Hematopoietic multipotent progenitor cell treated with erythropoietin and hydrocortisone succinate and interleukin-3 and kit ligand, for 17 days (in vitro differentiated cells): ENCODE measurements at regions not wholly inside any gene's neighbourhood (a gene's known extent, or its start where the extent isn't known, plus 50 kb on each side); places are given as distances from the start of the nearest gene placed in this dataset.
"Not testable (repeated sequence)": the region's sequence is repeated elsewhere in the genome, so short reads cannot be mapped to it uniquely, and the experiment has no call there.

Experiments
- DNase-seq: peaks from one replicate; pipeline ENCODE4 v3.0.0-alpha.2; 2015; ENCODE audit warnings: low spot score

DNA sequence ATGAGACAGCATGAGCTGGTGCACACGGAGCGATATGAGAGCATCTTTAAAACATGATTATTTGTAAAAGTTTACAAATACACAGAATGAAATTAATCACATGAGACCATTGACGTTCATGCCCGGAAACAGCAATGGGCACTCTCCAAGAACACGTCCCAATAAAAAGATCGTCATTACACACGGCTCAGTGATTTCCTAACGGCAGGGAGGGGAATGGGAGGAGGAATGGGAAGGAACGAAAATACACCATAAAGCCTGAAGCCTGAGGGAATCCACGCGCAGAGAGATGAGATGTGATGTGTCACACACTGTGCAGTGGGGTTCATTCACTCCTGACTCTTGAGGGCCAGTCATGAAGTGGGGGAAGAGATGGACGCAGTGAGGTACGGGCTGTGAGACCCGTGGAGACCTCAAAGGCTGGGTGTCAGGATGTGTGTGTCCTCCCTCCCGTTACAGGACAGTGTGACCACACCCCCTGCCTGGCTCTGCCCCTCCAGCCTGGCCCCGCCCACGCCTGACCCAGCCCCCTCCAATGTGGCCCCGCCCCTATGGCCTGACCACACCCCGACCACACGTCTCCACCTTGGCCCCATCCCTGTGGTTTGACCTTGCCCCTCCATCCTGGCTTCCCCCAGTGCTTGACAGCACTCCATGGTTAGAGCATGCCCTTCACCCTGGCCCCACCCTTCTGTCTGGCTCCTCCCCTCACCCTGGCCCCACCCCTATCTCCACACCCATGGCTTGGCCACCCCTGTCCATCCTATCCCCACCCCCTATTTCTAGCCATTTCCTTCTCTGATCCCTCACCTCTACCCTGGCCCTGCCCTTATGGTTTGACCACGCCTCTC is 270.5 kb upstream of the SFSWAP start:
- DNase-seq, result not testable (repeated sequence)

DNA sequence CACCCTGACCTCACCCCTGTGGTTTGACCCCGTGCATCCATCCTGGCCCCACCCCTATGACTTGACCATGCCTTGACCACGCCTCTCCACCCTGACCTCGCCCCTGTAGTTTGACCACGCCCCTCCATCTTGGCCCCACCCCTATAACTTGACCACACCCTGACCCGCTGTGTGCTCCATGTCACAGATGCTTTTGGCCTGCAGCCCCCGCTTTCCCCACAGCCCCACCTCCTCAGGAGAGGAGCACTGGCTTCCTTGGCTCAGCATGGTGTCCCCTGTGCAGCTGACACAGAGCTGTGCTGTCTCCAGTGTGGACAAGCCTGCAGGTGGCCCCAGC is 269.9 kb upstream of the SFSWAP start:
- DNase-seq, result peak; percentile 17

DNA sequence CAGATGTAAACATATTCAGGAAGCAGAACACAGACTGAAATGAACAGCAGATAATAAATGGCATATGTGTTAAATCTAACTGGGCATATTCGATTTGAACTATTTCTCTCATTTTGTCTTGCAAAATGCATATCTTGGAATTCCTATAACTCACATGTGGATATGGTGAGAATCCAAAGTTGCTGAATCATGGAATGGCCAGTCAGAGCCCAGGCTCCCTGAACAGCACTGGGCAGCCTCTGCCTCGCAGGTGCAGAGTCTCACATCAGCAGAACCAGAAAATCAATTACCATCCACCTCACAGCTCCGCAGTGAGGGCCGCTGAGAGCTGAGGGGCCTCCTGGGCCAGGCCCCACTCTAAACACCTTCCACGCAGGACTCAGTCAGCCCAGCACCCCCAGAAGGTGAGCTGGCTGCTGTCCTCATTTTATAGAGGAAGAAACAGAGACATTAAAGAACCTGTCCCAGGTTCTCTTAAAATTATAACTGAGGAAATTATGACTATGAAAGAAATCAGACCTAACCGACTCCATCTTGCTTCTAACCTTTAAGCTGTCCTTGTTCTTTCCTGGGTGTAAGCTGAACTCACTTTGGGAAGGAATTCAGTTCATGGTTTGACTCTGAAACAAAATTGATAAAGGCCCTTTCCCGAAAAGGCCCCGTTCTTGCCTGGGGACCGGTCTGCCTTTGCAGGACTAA is 269.1 kb upstream of the SFSWAP start:
- DNase-seq, result no peak

DNA sequence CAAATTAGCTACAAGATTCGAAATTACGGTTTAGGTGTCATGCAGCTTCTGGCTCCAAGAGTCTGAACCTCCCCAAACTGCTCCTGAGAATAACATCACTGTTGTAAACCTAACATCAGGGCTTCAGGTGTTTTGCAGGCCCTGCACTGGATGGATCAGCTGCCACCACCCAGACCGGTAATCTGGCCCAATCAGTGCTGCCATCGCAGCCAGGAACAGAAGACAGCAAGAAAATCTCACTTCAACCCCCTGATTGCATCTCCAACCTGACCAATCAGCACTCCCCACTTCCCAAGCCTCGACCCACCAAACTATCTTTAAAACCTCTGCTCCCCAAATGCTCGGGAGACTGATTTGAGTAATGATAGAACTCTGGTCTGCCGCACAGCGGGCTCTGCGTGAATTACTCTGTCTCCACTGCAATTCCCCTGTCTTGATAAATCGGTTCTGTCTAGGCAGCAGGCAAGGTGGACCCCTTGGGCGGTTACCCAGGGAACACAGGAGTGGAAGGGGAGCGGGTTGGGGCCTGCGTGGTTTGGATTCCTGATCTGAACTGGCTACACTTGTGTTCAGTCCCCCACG is 268.5 kb upstream of the SFSWAP start:
- DNase-seq, result no peak

DNA sequence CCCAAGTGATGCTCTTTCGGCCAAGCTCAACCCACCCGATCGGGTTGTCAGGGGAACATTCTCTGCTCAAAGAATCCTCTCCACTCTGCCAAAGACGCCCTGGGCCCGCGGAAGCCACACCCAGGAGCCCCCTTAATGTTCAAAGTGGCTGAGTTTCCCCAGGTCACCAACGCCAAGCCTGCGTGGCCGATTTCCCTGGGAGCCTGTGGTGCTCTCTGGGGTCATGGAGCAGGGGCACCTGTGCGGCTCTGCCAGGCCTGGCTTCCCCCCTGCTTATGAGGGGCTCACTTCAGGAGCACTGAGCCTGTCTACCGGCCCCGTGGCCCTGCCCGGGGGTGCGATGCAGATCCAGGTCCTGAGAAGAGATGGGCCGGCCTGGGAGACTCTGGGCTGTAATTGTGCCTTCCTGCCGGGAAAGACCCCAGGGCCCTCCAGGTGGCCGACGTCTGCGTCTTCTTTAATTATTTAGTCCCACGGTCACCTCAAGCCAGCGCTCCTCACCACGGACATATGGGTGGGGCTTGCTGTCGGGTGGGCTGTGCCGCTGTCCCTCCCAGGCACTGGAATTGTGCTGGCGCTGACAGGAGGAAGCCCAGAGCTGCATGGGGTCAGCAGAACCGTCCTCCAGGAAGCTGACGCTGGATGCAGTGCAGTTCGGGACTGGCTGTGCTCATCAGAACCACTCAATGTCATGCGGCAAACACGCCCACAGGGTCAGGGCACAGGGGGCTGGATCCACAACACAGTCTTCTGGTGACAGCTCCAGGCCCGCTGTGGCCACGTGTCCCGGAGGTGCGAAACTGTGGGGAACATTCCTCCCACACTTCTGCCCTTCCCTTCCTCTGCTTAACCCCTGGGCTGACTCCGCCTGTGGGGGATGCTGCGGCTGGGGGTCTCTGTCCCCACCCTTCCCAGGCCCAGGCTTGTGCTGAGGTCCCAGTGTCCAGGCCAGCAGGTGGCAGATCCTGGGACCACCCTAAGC is 267.6 kb upstream of the SFSWAP start:
- no peak for DNase-seq

DNA sequence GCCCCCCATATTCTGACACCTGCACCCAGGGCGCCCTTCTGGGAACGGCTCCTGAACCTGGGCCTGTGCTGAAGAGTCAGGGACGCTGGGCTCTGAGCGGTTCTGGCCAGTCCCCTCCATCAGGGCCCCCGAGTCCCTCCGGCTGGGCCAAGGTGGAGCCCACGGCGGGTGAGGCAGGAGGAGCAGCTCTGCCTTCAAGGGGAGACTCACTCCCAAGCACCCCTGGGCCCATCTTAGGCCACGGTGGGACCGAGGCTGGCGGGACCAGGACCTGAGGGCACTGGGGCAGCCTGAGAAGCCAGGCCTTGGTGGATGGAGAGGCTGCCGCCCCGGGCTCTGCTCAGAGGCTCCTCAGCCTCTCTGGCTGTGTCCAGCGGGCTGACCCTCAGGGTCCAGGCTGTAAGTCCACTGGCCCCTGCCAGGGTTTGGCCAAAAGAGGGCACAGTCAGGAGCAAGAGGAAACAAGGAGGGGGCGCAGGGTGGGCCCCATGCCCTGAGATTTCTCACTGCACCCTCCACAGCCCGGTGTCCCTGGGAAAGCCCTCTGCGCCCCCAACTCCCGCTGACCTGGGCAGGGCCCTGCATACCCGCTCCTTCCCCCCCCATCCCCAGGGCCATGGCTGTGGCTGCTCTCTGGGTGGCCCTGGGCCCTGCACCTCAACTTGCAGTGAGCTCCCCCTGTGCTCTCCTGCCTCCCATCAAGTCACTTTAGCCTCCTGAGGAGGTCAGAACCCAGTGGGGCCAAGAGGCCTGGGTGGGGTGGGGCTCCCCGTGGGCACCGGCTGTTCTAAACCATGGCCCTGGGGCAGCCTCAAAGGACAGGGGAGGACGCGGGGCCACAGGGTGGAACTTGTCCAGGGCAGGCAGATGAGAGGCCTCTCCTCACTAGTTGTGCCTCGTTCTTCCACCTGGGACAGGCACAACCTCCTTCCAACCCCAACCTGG is 266.4 kb upstream of the SFSWAP start:
- no peak for DNase-seq

DNA sequence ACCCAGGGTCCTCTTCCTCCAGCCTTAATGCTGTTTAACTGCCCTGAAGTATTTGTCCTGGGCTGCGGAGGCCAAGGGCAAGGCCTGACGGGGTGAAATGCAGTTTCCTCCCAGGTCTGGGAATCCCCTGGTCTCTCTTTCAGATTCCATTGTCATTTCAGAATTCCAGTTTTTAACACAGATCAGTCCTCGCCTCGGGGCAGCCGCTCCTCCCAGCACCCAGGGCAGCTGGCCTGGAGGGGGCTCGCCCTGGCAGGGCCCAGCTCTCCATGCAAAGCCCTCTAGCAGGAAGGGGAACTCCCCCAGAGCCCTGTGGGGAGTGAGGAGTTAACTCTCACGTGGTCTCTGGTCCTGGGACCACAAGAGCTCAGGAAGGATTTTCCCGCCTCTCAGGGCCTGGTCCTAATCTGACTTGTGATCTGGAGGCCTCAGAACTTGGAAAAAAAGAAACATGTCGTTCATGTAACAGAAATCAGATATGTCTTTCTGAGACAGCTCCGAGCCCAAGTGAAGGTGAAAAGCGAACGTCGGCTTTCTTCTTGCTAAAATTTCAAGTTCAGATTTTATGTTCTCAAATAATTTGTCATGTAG is 265.6 kb upstream of the SFSWAP start:
- DNase-seq, result no peak

DNA sequence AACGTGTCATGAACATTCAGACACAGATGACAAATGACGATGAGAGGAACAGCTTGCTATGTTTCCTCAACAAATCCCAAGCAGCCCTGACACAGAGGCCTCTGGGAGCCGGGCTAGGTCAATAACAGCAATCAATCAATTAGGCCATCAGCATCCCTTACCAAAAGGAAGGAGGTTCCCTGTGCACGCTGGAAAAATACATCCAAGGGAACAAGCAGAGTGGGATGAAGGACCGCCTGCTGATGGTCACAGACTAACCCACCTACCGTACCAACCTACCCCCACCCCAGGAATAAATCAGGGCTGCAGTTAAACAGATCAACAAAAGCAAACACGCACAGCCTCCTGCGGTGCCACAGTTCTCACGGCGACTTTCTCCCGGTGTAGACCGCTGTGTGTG is 265.1 kb upstream of the SFSWAP start:
- no peak for DNase-seq

DNA sequence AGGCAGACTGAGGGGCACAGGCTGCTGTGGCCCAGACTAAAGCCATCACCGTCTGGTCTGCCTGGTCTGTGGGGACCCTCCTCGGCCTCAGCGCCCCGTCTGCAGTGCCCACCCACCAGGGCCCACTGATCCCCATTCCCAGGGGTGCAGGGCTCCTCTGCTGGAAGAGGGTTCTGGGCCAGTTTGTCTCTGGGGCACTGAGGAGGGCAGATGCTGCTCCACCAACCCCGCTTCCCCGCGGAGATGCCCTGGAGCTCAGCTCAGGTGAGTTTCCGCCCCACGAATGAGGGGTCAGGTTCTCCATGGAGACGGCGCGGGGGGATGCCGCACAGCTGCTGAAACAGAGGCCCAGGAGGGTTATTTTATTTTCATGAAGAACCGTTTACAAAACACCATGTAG is 263.3 kb upstream of the SFSWAP start:
- not testable (repeated sequence) for DNase-seq

DNA sequence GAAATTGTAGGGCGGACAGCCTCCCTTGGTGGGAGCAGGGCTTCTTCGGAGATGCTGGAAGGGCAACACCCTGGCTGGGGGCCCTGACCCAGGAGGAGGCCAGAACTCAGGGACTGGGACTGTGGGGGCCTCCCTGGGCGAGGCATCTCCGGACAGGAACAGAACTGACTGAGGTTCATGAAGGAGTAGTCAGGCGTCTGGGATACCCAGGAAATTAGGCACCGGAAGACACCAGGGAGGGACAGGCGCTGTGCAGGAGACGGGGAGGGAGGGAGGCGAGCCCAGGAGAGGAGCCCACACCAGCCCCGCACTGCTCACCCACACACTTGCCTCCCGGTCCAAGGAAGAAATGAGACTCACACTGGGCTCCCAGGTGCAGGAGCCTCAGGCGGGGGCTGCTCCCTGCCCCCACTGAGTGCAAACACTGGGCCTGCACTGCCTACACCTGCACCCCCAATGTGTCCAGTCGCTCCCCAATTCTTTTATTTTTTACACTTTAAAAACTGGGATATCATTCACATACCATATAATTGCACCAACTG is 262.6 kb upstream of the SFSWAP start:
- DNase-seq, result no peak

DNA sequence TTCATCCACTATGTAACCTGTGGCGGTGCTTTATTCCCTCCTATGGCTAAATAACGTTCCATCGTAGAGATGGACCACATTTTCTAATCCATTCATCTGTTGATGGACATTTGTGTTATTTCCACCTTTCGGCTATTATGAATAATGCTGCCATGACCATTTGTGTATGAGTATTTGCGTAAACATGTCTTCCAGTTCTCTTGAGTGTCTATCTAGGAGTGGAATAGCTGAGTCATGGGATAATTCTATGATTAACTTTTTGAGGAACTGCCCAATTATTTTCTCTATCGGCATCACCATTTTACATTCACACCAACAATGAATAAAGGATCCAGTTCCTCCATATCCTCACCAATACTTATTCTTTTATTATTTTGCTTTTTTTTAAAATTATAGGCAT is 261.9 kb upstream of the SFSWAP start:
- no peak for DNase-seq

DNA sequence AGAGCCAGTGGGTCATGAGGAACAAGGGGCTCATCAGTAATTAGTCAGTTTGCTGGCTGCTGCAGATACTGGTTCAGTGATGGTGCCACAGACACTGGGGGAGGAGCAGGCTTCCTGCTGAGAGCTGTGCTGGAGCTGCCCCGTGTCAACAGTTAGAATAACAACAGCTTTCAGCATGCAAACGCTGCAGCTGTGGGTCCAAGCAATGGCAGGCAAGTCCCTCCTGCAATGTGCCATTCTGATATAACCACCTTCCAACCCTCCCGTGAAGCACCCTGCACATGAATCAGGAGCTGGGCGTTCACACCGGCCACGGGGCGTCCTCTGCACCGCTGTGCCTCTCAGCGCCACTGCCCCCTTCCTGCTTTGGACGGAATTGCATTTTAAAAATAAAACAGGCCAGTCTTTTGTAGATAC is 258.4 kb upstream of the SFSWAP start:
- DNase-seq, result no peak

DNA sequence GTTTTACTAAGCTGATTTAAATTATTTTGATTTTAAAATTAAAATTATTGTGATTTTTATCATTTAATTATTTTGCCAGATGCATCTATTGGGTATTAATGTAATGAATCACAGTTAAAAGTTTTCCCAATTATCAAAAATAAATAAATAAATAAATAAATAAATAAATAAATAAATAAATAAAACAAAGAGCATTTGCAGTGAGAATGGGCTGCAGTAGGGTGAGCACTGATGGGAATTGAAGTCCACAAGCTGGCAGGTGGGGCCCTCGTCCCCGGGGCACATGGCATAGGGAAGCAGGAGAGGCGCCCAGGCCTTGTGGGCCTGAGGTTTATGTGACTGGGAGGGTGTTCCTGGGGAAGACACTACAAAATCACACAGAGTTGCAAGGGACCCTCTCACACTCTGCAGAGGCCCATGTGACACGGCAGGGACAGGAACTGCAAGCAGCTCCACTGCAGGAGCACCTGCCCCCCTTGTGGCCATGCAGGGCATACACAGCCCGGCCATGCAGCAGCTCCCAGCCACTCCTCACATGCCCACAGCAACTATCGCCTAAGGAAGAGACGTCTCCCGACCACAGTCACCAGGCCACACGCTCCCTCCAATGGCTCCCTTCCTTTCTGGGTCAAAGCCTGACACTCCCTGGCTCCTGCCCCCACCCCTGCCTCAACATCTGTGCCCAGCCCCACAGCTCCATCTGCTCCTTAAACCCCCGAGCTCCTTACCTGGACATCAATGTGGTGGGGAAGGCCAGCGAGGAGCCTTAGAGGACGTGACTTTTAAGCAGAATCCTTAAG is 256.3 kb upstream of the SFSWAP start:
- no peak for DNase-seq

DNA sequence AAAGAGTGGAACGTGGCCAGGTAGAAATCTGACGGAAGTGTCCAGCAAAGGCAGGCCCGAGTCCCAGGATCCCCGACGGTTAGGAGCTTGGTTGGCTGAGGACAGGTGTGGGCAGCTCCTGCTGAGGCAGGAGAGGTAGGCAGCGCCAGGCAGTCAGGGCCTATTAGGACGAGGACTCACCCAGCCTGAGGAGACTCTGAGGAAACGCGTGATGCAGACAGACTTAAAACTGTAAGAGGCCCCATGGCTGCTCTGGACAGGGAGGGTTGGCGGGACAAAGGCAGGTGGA is 255.7 kb upstream of the SFSWAP start:
- no peak for DNase-seq

DNA sequence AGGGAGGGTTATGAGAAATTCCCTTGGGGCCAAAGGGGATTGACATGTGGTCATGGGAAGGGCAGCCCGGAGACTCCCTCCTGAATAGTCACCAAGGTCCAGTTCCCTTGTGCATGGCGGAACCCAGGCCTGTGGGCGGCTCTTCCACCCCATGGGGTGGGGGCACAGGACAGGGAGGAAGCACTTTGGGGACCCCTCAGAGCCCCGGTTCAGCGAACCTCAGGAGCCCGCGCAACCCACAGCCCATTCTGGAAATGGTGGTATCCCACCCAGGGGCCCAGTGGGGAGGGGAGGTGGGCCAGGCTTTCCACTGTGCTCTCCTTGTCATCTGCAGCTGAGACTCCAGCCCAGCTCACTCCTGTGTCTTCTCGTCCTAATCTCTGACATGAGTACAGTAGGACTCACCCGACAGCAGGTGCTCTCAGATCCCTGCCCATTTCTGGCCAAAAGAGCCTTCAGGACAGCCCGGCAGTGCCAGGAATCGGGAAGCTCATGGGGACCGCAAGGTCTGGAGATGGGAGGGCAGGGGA is 255.2 kb upstream of the SFSWAP start:
- DNase-seq, result no peak

DNA sequence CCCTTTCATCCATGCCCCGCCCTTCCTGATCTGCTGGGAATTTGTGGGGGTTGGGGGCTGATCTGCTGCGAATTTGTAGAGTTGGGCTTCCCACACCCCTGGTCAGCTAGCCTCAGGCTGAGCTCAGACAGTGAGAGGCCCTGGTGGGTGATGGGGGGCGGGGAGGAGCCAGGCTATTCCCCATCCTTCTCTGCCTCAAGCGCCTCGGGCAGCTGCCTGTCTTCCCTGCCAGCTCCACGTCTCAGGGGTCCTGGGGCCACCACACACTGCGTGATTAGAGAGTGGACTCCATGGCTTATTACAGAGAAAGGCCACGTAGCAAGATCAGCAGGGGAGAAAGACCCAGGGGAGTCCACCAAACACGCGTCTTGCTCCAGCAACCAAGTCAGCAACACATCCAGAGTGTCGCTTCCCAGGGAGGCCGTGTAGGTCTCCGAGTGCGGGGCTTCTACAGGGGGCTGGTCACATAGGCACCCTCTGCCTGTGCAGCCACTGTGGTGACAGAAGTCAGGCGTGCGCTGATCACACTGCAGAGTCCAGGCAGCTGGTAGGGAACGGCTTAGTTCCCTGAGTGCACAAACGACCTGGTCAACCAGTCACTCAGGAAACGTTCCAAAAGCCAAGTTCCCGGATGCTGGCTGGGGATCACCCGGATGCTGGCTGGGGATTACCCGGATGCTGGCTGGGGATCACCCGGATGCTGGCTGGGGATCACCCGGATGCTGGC is 254.4 kb upstream of the SFSWAP start:
- no peak for DNase-seq

DNA sequence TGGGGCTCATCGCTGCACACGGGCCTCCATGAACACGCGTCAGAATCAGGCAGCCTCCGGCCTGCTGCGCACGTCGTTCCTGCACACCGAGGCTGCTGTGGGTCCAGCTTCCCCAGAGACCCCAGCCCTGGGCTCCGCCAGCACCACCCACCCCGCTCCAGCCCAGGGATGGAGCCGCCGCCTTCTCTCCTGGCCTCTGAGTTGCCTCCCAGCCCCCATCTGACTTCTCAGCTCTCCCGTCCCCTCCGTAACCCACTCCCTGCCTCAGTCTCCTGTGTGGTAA is 253.9 kb upstream of the SFSWAP start:
- DNase-seq, result no peak

DNA sequence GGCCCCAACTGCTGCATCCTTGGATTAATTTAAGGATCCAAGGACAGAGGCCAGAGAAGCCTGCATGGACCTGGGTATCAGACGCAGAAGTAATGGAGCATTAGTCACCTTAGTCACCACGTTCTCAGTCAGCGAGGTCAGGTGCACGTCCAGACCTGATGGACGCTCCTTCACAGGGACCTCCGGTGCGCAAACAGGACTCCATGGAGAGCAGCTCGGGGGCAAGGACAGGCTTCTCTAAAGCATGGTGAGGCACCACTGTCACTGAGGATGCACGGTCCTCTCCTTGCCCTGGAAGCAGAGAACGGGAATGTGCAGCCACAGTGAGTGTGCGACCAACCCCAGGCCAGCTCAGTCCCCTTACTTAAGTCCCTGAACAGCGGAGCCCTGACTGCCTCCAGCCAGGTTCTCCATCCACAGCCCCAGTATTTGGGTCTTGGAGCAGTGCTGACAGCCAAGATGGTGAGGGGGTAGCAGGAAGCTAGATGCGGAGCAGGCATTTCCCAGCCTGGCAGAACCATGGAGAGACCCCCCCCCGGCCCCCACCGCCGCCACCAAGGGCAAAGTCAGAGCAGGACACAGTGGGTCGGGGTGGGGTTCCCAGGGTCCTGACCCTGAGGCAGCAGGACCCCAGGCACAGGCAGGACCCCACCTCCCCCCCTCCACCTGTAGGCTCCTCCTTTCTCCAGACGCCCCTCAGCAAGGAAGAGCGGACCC is 253.4 kb upstream of the SFSWAP start:
- no peak for DNase-seq

DNA sequence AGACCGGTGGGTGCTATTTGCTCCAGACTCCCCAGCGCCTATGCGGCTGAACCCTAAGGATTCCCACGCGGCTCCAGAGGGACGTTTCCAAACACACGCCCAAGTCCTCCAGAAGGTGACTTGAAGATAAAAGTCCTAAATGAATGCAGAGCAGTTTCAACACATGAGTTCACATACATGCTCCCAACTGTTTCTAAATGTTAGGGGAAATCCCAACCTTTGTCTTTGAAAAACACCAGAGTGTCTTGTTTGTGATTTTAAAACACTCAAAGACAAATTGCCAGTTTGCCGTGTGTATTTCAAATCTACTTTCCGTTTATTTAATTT is 252.9 kb upstream of the SFSWAP start:
- DNase-seq, result no peak
